Karpas-422 (cell line): ENCODE measurements at regions not wholly inside any gene's neighbourhood (a gene's known extent, or its start where the extent isn't known, plus 50 kb on each side); places are given as distances from the start of the nearest gene placed in this dataset.

Experiments used
- DNase-seq: peaks from one replicate; pipeline ENCODE4 v3.0.0-alpha.2; 2015
- H2AFZ ChIP-seq: fragments of 200-600 bp; sonication (generic); 2 replicates; pipeline ENCODE4 v1.6.1; 2014; ENCODE audit warnings: antibody characterized with exemption, low read length, mixed read lengths
- H3K27ac ChIP-seq: fragments of 200-600 bp; sonication (generic); 2 replicates; pipeline ENCODE4 v1.5.1; 2014; ENCODE audit warnings: mild to moderate bottlenecking, low read length, moderate library complexity
- H3K27me3 ChIP-seq: fragments of 200-600 bp; sonication (generic); 2 replicates; pipeline ENCODE4 v1.6.1; 2014; ENCODE audit warnings: low read length, mixed read lengths
- H3K36me3 ChIP-seq: fragments of 200-600 bp; sonication (generic); 2 replicates; pipeline ENCODE4 v1.6.1; 2014; ENCODE audit warnings: low read length, mixed read lengths; ENCODE audit not compliant: insufficient read depth
- H3K4me1 ChIP-seq: fragments of 200-600 bp; sonication (generic); 2 replicates; pipeline ENCODE4 v1.6.1; 2014; ENCODE audit warnings: mild to moderate bottlenecking, low read length, mixed read lengths
- H3K4me2 ChIP-seq: fragments of 200-600 bp; sonication (generic); 2 replicates; pipeline ENCODE4 v1.6.1; 2014; ENCODE audit warnings: low read length, low read depth, mild to moderate bottlenecking; ENCODE audit not compliant: poor library complexity, severe bottlenecking
- H3K4me3 ChIP-seq: fragments of 200-600 bp; sonication (generic); 2 replicates; pipeline ENCODE4 v1.5.1; 2014; ENCODE audit warnings: mild to moderate bottlenecking, antibody characterized with exemption, low read length, mixed read lengths
- H3K79me2 ChIP-seq: fragments of 200-600 bp; sonication (generic); 2 replicates; pipeline ENCODE4 v1.6.1; 2014; ENCODE audit warnings: mild to moderate bottlenecking, low read length, mixed read lengths
- H3K9ac ChIP-seq: fragments of 200-600 bp; sonication (generic); 2 replicates; pipeline ENCODE4 v1.6.0; 2014; ENCODE audit warnings: low read length
- H3K9me2 ChIP-seq: fragments of 200-600 bp; sonication (generic), shearing (Covaris generic); replicated peaks from 2 replicates; pipeline ENCODE4 v1.6.0; 2014; ENCODE audit warnings: mild to moderate bottlenecking, low read length, moderate library complexity; ENCODE audit not compliant: insufficient read depth
- H3K9me3 ChIP-seq: fragments of 300-700, 200-600 bp; sonication (generic); 2 replicates; pipeline ENCODE4 v1.6.1; 2014; ENCODE audit warnings: low read length, mixed read lengths
- H4K20me1 ChIP-seq: fragments of 200-600 bp; sonication (generic); 2 replicates; pipeline ENCODE4 v1.6.1; 2014; ENCODE audit warnings: mild to moderate bottlenecking, antibody characterized with exemption, low read length, low read depth; ENCODE audit not compliant: insufficient read depth

DNA sequence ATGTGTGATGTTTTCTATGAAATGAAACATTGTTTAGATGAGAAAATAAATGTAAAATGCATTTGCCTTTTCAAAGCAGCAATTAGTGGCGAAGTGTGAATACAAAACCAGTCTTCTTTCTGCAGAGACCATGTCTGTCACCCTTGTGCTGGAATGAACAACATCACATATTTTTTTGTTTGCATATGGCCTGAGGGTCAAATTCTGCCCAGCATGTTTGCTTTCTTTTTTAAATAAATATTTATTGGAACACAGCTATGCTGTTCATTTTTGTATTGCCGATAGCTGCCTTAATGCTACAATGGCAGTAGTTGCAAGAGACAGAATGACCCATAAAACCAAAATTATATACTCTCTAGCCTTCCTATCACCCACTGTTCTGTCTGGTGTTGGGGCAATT is 75.3 kb upstream of the SNRPN start:
- H3K27ac ChIP-seq = no peak overlapping the region
- peaks cover 14% of the 10 kb centered on the region for H3K9me3 ChIP-seq
- H3K4me2 ChIP-seq = no peak overlapping the region
- no peaks in the 10 kb centered on the region for H3K36me3 ChIP-seq
- no peaks in the 10 kb centered on the region for H3K4me1 ChIP-seq
- no peak for DNase-seq
- H2AFZ ChIP-seq = no peak overlapping the region
- H3K4me3 ChIP-seq = no peak overlapping the region
- no peaks in the 10 kb centered on the region for H3K9me2 ChIP-seq
- no peaks in the 10 kb centered on the region for H4K20me1 ChIP-seq
- H3K79me2 ChIP-seq = no peaks in the 10 kb centered on the region
- no peak overlapping the region for H3K9ac ChIP-seq
- H3K27me3 ChIP-seq = no peaks in the 10 kb centered on the region

DNA sequence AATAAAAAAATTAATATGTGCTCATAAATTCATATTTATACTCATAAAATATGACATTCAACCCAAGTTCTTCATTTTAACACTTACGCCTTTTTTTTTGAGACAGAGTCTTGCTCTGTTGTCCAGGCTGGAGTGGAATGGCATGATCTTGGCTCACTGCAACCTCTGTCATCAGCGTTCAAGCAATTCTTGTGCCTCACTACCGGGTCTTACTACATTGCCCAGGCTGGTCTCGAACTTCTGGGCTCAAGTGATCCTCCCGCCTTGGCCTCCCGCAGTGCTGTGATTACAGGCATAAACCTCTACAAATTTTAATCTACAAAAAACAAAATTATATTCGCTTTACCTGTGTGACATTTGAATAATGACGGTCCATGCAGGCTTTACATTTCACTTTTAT is 74.1 kb upstream of the SNRPN start:
- no peak overlapping the region for H2AFZ ChIP-seq
- no peaks in the 10 kb centered on the region for H3K4me1 ChIP-seq
- peaks cover 14% of the 10 kb centered on the region for H3K9me3 ChIP-seq
- no peaks in the 10 kb centered on the region for H3K27me3 ChIP-seq
- no peak overlapping the region for H3K4me3 ChIP-seq
- H3K27ac ChIP-seq = no peak overlapping the region
- no peak overlapping the region for H3K4me2 ChIP-seq
- H3K79me2 ChIP-seq = no peaks in the 10 kb centered on the region
- no peaks in the 10 kb centered on the region for H3K36me3 ChIP-seq
- no peaks in the 10 kb centered on the region for H4K20me1 ChIP-seq
- no peaks in the 10 kb centered on the region for H3K9me2 ChIP-seq
- no peak overlapping the region for H3K9ac ChIP-seq
- DNase-seq = no peak

DNA sequence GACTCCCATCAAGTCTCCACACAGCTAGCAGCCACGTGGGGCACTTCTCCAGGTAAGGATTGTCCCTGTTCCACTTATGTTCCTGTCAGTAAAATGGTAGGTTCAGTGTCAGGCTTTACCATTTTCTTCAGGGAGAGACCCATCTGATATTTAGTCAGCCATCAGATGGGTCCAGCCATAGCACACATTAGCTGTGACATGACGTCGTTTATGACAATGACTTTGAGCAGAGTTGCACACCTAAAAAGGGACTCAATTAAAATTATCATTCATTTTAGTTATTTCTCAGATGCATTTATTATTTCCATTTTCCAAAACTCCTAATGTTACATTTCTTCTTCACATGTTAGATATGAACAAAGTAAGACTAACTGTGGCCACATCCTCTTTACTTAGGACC is 68.2 kb upstream of the SNRPN start:
- Histone ChIP-seq H3K4me1 (no peaks in the 10 kb centered on the region), H3K79me2 (no peaks in the 10 kb centered on the region), H3K27ac (no peak overlapping the region), H3K4me2 (no peak overlapping the region), H4K20me1 (no peaks in the 10 kb centered on the region), H3K27me3 (no peaks in the 10 kb centered on the region), H2AFZ (no peak overlapping the region), H3K4me3 (no peak overlapping the region), H3K9me2 (no peaks in the 10 kb centered on the region), H3K9ac (no peak overlapping the region), H3K36me3 (no peaks in the 10 kb centered on the region), H3K9me3 (peaks cover 9% of the 10 kb centered on the region)
- DNase-seq = no peak

DNA sequence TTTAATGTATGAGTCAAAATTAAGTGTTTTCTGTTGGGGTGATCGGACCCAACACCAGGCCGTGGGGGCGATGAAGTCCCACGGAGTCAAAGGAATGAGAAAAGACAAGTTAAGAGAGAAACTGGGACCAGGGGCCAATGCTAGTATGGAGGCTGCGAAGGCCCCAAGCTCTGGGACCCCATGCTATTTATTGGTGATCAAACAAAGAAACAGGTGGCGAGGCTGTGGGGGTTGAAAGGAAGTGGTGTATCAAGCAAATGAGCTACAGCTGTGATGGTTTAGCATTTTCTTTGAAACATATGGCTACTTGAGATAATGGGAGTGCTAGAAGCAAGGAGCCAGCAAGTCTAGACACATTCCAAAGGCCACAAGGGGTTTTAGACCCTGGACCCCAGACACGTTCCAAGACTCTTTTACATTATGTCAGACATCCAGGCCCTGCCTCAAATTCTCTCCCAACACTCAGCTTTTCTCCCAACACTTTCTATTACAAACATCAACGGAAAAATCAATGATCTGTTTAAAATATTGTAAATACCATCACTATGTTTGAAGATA is 56.0 kb upstream of the SNRPN start:
- DNase-seq = no peak

DNA sequence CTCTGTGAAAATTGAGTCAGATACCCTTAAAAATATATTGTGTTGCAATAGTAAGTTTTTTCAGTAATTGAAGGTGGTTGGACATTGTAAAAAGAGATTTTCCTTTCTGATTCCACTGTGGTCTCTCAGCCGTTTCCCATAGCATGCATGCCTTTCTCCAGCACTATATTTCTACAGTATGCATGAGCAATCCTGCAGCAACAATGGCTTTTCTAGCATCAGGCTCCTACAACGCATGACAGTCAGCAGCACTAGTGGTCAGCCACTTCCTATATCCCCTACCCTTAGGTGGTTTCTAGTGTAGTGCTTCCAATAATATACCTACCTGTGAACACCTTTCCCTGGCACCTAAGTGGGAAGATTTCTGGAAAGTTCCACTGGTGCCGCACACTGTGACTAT is 55.4 kb upstream of the SNRPN start:
- Histone ChIP-seq H3K79me2 (no peaks in the 10 kb centered on the region), H3K27ac (no peak overlapping the region), H3K4me3 (no peak overlapping the region), H3K9me3 (peaks cover 19% of the 10 kb centered on the region), H3K9me2 (no peaks in the 10 kb centered on the region), H3K27me3 (no peaks in the 10 kb centered on the region), H2AFZ (no peak overlapping the region), H3K9ac (no peak overlapping the region), H4K20me1 (no peaks in the 10 kb centered on the region), H3K36me3 (no peaks in the 10 kb centered on the region), H3K4me1 (no peaks in the 10 kb centered on the region), H3K4me2 (no peak overlapping the region)
- DNase-seq = no peak

More for the DNA sequence above, 56.0 kb upstream of the SNRPN start:
- Histone ChIP-seq H3K4me1 (no peaks in the 10 kb centered on the region), H2AFZ (no peak overlapping the region), H3K36me3 (no peaks in the 10 kb centered on the region), H3K27ac (no peak overlapping the region), H3K27me3 (no peaks in the 10 kb centered on the region), H3K4me3 (no peak overlapping the region), H4K20me1 (no peaks in the 10 kb centered on the region), H3K9ac (no peak overlapping the region), H3K4me2 (no peak overlapping the region), H3K79me2 (no peaks in the 10 kb centered on the region), H3K9me2 (no peaks in the 10 kb centered on the region), H3K9me3 (peaks cover 19% of the 10 kb centered on the region)

DNA sequence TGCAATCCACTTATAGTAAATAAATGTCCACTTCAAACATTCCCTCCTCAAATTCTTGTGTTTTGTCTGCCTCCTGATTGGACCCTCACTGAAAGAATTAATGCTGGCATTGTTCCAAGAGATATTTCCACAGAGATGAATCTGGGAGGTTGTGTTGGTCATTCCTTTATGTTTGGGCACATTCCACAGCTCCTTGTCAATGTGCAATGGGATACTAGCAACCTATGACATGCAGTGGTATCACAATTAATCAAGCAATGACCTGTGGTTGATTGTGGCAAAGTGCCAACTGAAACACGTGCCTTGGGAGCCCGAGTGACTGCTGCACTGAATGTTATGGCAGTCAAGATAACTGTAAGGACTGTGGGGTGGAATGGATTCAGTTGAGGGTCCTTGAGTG is 55.0 kb upstream of the SNRPN start:
- no peaks in the 10 kb centered on the region for H3K79me2 ChIP-seq
- no peaks in the 10 kb centered on the region for H3K4me1 ChIP-seq
- no peak overlapping the region for H3K9ac ChIP-seq
- H3K4me2 ChIP-seq = no peak overlapping the region
- no peaks in the 10 kb centered on the region for H3K36me3 ChIP-seq
- no peaks in the 10 kb centered on the region for H3K27me3 ChIP-seq
- H3K4me3 ChIP-seq = no peak overlapping the region
- no peak overlapping the region for H2AFZ ChIP-seq
- DNase-seq = no peak
- no peak overlapping the region for H3K27ac ChIP-seq
- no peaks in the 10 kb centered on the region for H4K20me1 ChIP-seq
- H3K9me2 ChIP-seq = no peaks in the 10 kb centered on the region
- peaks cover 19% of the 10 kb centered on the region for H3K9me3 ChIP-seq

DNA sequence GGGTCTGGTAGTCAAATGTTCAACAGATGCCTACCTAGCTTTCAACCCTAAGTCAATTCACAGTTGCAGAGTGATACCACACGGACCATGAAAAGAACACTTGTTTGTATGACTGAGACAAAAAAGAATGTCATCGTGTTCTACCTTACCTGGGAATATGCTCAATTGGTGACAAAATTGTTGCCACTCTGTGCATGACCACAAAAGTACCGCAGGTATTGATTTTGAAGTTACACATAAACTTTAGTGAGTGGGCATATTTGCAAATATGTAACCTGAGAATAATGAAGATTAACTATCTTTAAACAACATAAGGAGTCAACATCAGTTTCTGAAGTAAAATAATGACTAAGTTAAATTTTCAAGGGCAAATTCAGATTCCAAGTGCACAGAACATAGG is 53.4 kb upstream of the SNRPN start:
- no peak overlapping the region for H2AFZ ChIP-seq
- no peak overlapping the region for H3K4me3 ChIP-seq

More for the DNA sequence above, 53.4 kb upstream of the SNRPN start:
- Histone ChIP-seq H3K27ac (no peak overlapping the region), H3K36me3 (no peaks in the 10 kb centered on the region), H3K9me2 (no peaks in the 10 kb centered on the region), H3K9ac (no peak overlapping the region), H3K79me2 (no peaks in the 10 kb centered on the region), H4K20me1 (no peaks in the 10 kb centered on the region), H3K9me3 (peaks cover 17% of the 10 kb centered on the region), H3K4me1 (no peaks in the 10 kb centered on the region), H3K4me2 (no peak overlapping the region), H3K27me3 (no peaks in the 10 kb centered on the region)
- DNase-seq = no peak
